Esophagus muscularis mucosa (tissue), 4 donors: ENCODE measurements at regions not wholly inside any gene's neighbourhood (a gene's known extent, or its start where the extent isn't known, plus 50 kb on each side); places are given as distances from the start of the nearest gene placed in this dataset.

ENCODE experiments used
- DNase-seq: peaks from one replicate; pipeline ENCODE4 v3.0.0-alpha.2; 2017; ENCODE audit errors: extremely low spot score
- H3K27ac ChIP-seq, 4 donors: fragments of 200-600 bp; sonication (generic); replicated peaks in 1 of 4; 1 replicate in 3 of 4; 2 replicates in 1 of 4; pipeline ENCODE4 v1.5.1; 2016 to 2019; ENCODE audit warnings: mild to moderate bottlenecking in 1 of 4
- H3K27me3 ChIP-seq, 4 donors: fragments of 200-600 bp; sonication (generic); one replicate each; pipeline versions ENCODE4 v1.5.1 to v1.6.0; 2016 to 2019
- H3K36me3 ChIP-seq, 4 donors: fragments of 200-600 bp; sonication (generic); one replicate each; pipeline ENCODE4 v1.5.1; 2016 to 2019
- H3K4me1 ChIP-seq, 4 donors: fragments of 200-600 bp; sonication (generic); one replicate each; pipeline ENCODE4 v1.5.1; 2016 to 2019
- H3K4me3 ChIP-seq, 4 donors: fragments of 200-600 bp; sonication (generic); 1 replicate in 2 of 4; 2 replicates in 2 of 4; pipeline ENCODE4 v1.5.1; 2016 to 2019; ENCODE audit warnings: mild to moderate bottlenecking in 4 of 4, moderate library complexity in 1 of 4
- H3K9me3 ChIP-seq, 4 donors: fragments of 200-600 bp; sonication (generic); 1 replicate in 3 of 4; 2 replicates in 1 of 4; pipeline ENCODE4 v1.5.1; 2016 to 2019
- CTCF ChIP-seq, 3 experiments: fragments of 200-600 bp in 2 of 3; fragments of 450-650 bp in 1 of 3; sonication (generic) in 2 of 3; IDR thresholded peaks; one replicate each; pipeline ENCODE4 v1.5.1; 2017 to 2019; ENCODE audit warnings: antibody characterized with exemption in 3 of 3, mild to moderate bottlenecking in 2 of 3, moderate library complexity in 1 of 3
- EP300 ChIP-seq: sonication (generic); formaldehyde crosslinking; IDR thresholded peaks from one replicate; pipeline ENCODE4 v1.6.1; 2017; ENCODE audit warnings: antibody characterized with exemption
- POLR2A ChIP-seq: fragments of 450-650 bp; IDR thresholded peaks from one replicate; pipeline ENCODE4 v1.6.1; 2017; ENCODE audit warnings: antibody characterized with exemption, moderate library complexity, mild to moderate bottlenecking, low read depth
- POLR2AphosphoS5 ChIP-seq, 2 donors: sonication (generic); formaldehyde crosslinking; IDR thresholded peaks; one replicate each; pipeline ENCODE4 v1.6.1; 2017; ENCODE audit warnings: antibody characterized with exemption in 2 of 2
- WGBS: methylation state at CpG from one replicate; pipeline ENCODE4 v1.1.5; 2018; 5-methylcytosine and 5-hydroxymethylcytosine counted together
- intact Hi-C: fragments of 100-400 bp; cut with DNase I; formaldehyde crosslinking; loops from one replicate; pipeline ENCODE4 v1.15.1; 2023

- Histone ChIP-seq H3K27ac (no peak overlapping the region), H3K4me3 (no peak overlapping the region), H3K9me3 (no peaks in the 10 kb centered on the region), H3K27me3 (peaks cover 0 to 12% (median 0%) of the 10 kb centered on the region in 4 donors), H3K36me3 (no peaks in the 10 kb centered on the region), H3K4me1 (no peaks in the 10 kb centered on the region)
- WGBS = 77% methylated on average over 3 of the region's 3 CpGs
- intact Hi-C loops = no loop called here
- TF ChIP-seq CTCF (IDR thresholded peaks at IDR 0.05) = no peak
- TF ChIP-seq POLR2AphosphoS5 (IDR thresholded peaks at IDR 0.05) = no peak
- no peak for TF ChIP-seq EP300
- TF ChIP-seq POLR2A = no peak
- no peak for DNase-seq
Observed at GRCh38 chr10:8187171-8187666, 132.7 kb downstream of the GATA3 start.

- intact Hi-C loops = no loop called here
- Histone ChIP-seq H3K27ac (no peak overlapping the region), H3K27me3 (peaks cover 0 to 12% (median 0%) of the 10 kb centered on the region in 4 donors), H3K9me3 (no peaks in the 10 kb centered on the region), H3K4me1 (no peaks in the 10 kb centered on the region), H3K4me3 (no peak overlapping the region), H3K36me3 (no peaks in the 10 kb centered on the region)
- 85% methylated on average over 7 of the region's 8 CpGs for WGBS
- no peak for TF ChIP-seq EP300
- no peak for TF ChIP-seq CTCF (IDR thresholded peaks at IDR 0.05)
- no peak for TF ChIP-seq POLR2A
- no peak for TF ChIP-seq POLR2AphosphoS5 (IDR thresholded peaks at IDR 0.05)
- DNase-seq = no peak
Observed at GRCh38 chr10:8189458-8189857, 135.0 kb downstream of the GATA3 start.

- Histone ChIP-seq H3K27me3 (peaks cover 0 to 12% (median 0%) of the 10 kb centered on the region in 4 donors), H3K4me1 (no peaks in the 10 kb centered on the region), H3K27ac (no peak overlapping the region), H3K36me3 (no peaks in the 10 kb centered on the region), H3K4me3 (no peak overlapping the region), H3K9me3 (no peaks in the 10 kb centered on the region)
- DNase-seq = no peak
- intact Hi-C loops = no loop called here
- TF ChIP-seq CTCF (IDR thresholded peaks at IDR 0.05) (no peak), EP300 (no peak), POLR2AphosphoS5 (IDR thresholded peaks at IDR 0.05) (no peak), POLR2A (no peak)
Observed at GRCh38 chr10:8192301-8192700, 137.8 kb downstream of the GATA3 start.

GRCh38 chr10:8193546-8193945 is 139.1 kb downstream of the GATA3 start:
- Histone ChIP-seq H3K27ac (no peak overlapping the region), H3K36me3 (no peaks in the 10 kb centered on the region), H3K4me3 (no peak overlapping the region), H3K9me3 (no peaks in the 10 kb centered on the region), H3K27me3 (peaks cover 0 to 10% (median 0%) of the 10 kb centered on the region in 4 donors), H3K4me1 (no peaks in the 10 kb centered on the region)
- TF ChIP-seq CTCF (IDR thresholded peaks at IDR 0.05) (no peak), POLR2A (no peak), EP300 (no peak), POLR2AphosphoS5 (IDR thresholded peaks at IDR 0.05) (no peak)
- WGBS = 82% methylated on average over 4 of the region's 4 CpGs
- intact Hi-C loops = no loop called here
- no peak for DNase-seq

GRCh38 chr10:8194050-8194449 is 139.6 kb downstream of the GATA3 start:
- 92% methylated on average over 7 of the region's 7 CpGs for WGBS
- no peak for DNase-seq
- intact Hi-C loops = no loop called here
- no peak overlapping the region for H3K4me3 ChIP-seq
- H3K9me3 ChIP-seq = no peaks in the 10 kb centered on the region
- TF ChIP-seq POLR2A (no peak), POLR2AphosphoS5 (IDR thresholded peaks at IDR 0.05) (no peak), CTCF (IDR thresholded peaks at IDR 0.05) (no peak), EP300 (no peak)
- peaks cover 0 to 5% (median 0%) of the 10 kb centered on the region in 4 donors for H3K27me3 ChIP-seq
- H3K36me3 ChIP-seq = no peaks in the 10 kb centered on the region
- H3K27ac ChIP-seq = no peak overlapping the region
- H3K4me1 ChIP-seq = no peaks in the 10 kb centered on the region
